CD4-positive, alpha-beta T cell treated with Interleukin-2 at 100 ng/mL for 4 hours (primary cell): ENCODE measurements at regions not wholly inside any gene's neighbourhood (a gene's known extent, or its start where the extent isn't known, plus 50 kb on each side); places are given as distances from the start of the nearest gene placed in this dataset.
"Not testable (repeated sequence)": the region's sequence is repeated elsewhere in the genome, so short reads cannot be mapped to it uniquely, and the experiment has no call there.

ENCODE experiments used
- DNase-seq: peaks from one replicate; pipeline ENCODE4 v3.0.0-alpha.2; 2020; ENCODE audit warnings: low spot score

- DNase-seq, result no peak
Observed at GRCh38 chr6:10128721-10129120, 286.2 kb downstream of the TFAP2A start.

- no peak for DNase-seq
Observed at GRCh38 chr6:10122164-10122563, 292.7 kb downstream of the TFAP2A start.

- no peak for DNase-seq
Observed at GRCh38 chr6:10112871-10113549, 301.9 kb downstream of the TFAP2A start.

- no peak for DNase-seq
Observed at GRCh38 chr6:10111975-10112374, 302.9 kb downstream of the TFAP2A start.

- no peak for DNase-seq
Observed at GRCh38 chr6:10101551-10102252, 313.2 kb downstream of the TFAP2A start.

DNA sequence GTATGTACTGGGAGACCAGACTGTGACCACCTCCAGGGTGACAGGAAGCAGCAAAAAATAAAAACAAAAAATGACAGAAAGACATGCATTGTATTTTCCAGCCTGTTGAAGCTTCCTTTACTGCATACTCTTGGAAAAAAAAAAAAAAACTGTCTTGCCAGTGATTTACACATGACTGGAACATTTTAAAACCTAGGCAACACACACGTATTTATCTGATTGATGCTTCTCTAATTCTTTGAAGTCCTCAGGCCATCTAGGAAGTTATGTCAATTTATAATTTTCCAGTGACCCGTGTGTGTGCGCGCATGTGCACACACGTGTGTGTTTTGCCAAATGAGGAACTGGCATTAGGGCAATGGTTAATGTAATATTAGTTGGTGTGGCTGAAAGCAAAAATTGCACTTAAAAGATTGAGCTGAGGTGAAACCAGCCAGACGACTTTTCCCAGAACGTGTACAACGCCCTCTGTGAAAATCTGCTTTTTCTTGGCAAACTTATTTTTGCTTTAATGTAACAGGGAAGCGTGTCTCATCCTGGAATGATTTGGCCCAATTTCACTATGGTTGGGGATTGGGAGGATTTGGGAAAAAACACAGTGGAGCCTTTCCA lies 315.2 kb downstream of the TFAP2A start:
- no peak for DNase-seq

- no peak for DNase-seq
Observed at GRCh38 chr6:10098756-10099528, 315.9 kb downstream of the TFAP2A start.

DNA sequence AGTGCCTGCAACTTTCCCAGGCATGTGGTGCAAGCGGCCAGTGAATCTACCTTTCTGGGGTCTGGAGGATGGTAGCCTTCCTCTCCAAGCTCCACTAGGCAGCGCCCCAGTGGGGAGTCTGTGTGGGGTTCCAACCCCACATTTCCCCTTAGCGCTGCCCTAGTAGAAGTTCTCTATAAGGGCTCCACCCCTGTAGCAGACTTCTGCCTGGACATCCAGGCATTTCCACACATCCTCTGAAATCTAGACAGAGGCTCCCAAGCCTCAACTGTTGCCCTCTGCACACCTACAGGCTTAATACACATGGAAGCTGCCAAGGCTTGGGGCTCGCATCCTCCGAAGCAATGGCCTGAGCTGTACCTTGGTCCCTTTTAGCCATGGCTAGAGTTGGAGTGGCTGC lies 321.6 kb downstream of the TFAP2A start:
- DNase-seq, result no peak

DNA sequence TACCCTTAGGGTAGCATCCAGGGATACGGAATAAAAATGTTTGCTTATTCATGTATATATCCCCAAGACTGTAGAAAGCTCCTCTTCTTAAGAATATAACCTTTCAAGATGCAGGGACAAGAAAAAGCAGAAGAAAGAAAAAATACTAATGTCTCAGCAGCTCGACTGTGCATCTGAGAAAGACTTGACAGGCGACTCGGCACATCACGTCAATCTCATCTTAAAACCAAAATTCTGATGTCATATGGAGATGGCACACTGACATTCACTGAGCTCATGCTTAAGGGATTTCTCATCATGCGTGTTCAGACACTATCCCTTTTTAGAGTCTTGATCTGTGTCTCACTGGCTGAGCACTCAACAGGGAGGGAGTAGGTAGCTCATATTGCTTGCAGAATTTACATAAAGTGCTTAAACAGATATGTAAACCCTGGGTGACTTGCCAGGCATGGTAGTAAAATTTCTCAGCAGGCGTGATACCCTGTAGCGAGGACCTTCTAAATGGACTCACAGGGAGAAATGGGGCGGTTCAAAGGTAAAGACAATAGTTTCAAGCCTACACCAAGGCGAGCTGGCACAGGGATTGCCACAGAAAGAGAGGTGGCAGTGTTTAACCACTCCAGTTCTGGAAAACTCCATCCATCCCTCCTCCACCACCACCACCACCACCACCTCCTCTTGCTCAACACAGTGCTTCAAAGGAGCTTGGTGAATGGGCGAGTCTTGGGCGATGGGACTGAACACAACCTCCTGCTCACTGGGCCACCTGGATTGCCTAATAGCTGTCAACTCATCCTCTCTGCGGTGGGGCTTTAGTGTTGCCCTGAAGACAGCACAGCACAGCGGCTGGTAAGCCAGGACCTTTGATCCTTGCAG lies 330.5 kb downstream of the TFAP2A start:
- no peak for DNase-seq

GRCh38 chr6:10082385-10082784 lies 332.5 kb downstream of the TFAP2A start:
- no peak for DNase-seq

GRCh38 chr6:10081957-10082356 lies 332.9 kb downstream of the TFAP2A start:
- no peak for DNase-seq

DNA sequence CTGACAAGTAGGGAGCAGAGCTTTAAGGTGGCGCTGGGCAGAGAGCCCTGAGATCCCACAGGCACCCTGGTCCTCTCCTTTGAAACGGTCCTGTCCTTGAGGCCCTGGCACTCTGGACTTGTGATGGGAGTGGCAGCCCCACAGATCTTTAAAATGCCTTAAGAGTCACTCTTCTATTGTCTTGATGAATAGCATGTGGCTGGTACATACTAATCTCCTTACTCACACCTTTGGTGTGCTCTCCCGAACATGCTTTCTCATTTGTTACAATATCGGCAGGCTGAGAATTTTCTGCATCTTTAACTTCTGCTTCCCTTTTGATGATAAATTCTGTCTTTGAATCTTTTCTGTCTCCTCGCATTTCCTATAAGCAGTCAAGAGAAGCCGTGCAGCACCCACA lies 333.8 kb downstream of the TFAP2A start:
- no peak for DNase-seq

DNA sequence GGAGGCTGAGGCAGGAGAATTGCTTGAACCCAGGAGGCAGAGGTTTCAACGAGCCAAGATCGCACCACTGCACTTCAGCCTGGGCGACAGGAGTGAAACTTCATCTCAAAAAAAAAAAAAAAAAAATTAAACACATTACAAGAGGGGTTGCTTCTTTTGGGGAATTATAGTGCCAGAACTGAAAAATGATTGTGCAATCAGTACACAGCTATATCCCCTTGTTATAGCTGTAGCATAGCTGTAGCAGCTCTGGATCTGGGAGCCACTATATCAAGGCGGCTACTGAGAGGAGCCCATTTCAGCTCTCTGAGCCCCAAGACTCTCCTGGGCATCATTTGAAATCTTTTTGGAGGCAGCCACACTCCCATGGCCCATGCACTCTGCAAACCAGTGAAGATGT lies 334.3 kb downstream of the TFAP2A start:
- DNase-seq, result no peak

DNA sequence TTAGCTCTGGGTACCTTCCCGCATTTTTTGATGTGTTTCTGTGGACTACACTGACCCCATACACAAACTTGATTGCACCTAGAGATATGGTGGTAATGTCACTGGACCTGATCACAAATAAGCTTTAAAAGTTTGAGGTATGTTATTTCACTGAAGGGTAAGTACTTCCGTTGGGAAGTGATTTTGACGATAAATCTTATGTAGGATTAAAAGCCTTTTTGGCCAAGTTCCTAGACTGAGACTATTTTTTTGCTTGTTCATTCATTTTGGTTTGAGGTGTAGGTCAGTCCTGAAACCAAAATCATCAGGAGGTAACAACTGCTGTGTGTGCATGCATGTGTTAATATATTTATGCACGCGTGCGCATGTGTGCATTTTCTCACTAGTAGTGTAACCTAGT lies 336.3 kb downstream of the TFAP2A start:
- DNase-seq, result no peak

DNA sequence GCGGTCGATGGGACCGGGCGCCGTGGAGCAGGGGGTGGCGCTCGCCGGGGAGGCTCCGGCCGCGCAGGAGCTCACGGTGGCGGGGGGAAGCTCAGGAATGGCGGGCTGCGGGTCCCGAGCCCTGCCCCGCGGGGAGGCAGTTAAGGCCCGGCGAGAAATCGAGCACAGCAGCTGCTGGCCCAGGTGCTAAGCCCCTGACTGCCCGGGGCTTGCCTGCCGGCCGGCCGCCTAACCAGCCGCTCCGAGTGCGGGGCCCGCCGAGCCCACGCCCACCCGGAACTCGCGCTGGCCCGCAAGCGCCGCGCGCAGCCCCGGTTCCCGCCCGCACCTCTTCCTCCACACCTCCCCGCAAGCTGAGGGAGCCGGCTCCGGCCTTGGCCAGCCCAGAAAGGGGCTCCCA lies 340.1 kb downstream of the TFAP2A start:
- DNase-seq, result not testable (repeated sequence)

GRCh38 chr6:10073341-10073740 lies 341.5 kb downstream of the TFAP2A start:
- no peak for DNase-seq

DNA sequence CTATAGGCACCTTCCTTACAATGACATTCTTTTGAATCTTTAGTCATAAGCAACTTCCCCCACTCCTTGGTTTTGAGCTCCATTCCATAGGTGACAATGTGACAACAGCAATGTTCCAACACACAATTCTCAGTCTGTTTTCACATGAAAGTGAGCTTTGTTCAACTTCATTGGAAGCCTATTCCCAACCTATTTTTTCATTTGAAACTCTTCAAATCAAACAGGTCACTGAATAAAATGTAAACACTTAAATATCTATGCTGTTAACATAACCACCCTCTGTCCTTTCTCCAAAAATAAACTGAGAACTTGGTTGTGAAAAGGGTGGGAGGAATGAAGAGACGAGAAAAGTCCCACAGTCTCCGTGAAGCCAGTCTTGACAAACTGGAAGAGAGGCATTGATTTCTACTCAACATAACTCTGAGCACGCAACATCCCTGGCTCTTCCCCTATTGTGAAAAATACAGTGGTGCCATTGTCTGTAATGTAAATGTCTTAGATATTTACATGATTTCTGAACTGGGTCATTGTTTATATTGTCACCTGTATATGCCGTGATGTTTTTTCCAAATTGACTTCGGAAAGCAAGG lies 343.1 kb downstream of the TFAP2A start:
- DNase-seq, result no peak

DNA sequence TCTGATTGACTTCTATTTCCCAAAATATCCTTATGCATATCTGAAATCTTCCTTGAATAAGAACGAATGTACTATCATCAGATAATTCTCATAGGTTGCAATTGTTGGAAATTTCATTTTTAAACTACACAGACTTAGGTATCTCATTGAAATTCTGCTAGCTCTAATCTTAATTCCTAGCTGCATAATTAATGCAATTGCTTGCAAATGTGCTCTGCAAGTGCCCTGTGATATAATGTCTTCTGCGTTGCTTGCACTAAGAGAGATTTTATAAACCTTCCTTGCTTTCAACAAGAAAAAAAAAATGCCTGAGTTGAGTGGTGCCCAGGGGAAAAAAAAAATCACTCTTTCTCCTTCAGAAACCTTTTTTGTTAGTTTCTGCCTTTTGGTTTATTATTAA lies 354.9 kb downstream of the TFAP2A start:
- DNase-seq, result no peak

DNA sequence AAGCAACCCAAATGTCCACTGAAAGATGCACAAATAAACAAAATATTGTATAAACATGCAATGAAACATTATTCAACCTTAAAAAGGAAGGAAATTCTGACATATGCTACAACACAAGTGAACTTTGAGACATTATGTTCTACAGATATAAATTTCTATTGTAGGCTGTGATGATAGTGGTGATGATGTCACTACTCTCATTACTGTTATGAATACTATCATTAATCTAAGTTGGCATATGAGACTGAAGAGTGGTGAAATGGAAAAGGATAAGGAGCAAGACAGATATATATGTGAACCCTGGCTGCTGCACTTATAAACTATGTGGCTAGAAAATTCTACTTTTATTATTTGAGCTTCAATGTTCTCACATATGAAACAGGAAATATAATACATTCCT lies 360.2 kb downstream of the TFAP2A start:
- no peak for DNase-seq

- no peak for DNase-seq
Observed at GRCh38 chr6:10051283-10051682, 363.6 kb downstream of the TFAP2A start.
